K562 (cell line): ENCODE measurements at regions not wholly inside any gene's neighbourhood (a gene's known extent, or its start where the extent isn't known, plus 50 kb on each side); places are given as distances from the start of the nearest gene placed in this dataset.
A peak's percentile ranks its signal among the peaks of the same experiment; 100 is the strongest.

Source experiments
- ATAC-seq: fragments of 200-7000 bp; cut with Tn5 transposase; 3 replicates; pipeline ENCODE4 v1.9.1; 2020; ENCODE audit warnings: moderate library complexity
- BruUV-seq: library from RNA; stranded (reverse); fragments of 400-500 nt; replicated peaks from 2 replicates; lab custom pipeline; 2021; lab: Mats Ljungman, UMichigan
- CTCF ChIA-PET: fragments of 300-600 bp; formaldehyde crosslinking; extraction: SDS; loops from one replicate; lab custom pipeline; 2021; ENCODE audit warnings: low intra/inter-chr PET ratio; lab: Yijun Ruan, JAX
- POLR2A ChIA-PET: fragments of 300-600, 350-650 bp; sonication (Branson Sonifier 250); formaldehyde crosslinking; extraction: SDS; loops from one replicate; lab custom pipeline; 2021; ENCODE audit warnings: antibody characterized with exemption, inconsistent platforms; lab: Yijun Ruan, JAX
- DNase-seq, 4 experiments: peaks; one replicate each; pipeline versions ENCODE4 v3.0.0 to v3.0.0-alpha.2; 2011 to 2018; ENCODE audit warnings: low spot score in 3 of 4, mixed read lengths in 3 of 4; ENCODE audit errors: extremely low read depth in 1 of 4
- FAIRE-seq: peaks from 2 replicates; lab custom pipeline; 2011; peaks lifted over from hg19 to GRCh38; lab: Jason Lieb, UNC
- H2AFZ ChIP-seq: 2 replicates; pipeline ENCODE4 v1.6.0; 2011; ENCODE audit warnings: low read depth, low read length, control low read depth, inconsistent platforms
- H3K27ac ChIP-seq: fragments of 200-600 bp; 3 replicates; pipeline ENCODE4 v1.8.0; 2011; ENCODE audit warnings: low read depth, mild to moderate bottlenecking, control low read depth, inconsistent platforms, low read length, moderate library complexity, mixed read lengths; ENCODE audit errors: extremely low read depth
- H3K27me3 ChIP-seq, 2 experiments: fragments of 300-600 bp in 1 of 2; 2 replicates in 1 of 2; 3 replicates in 1 of 2; pipeline versions ENCODE4 v1.6.0 to v1.8.0; 2011; ENCODE audit warnings: inconsistent platforms in 2 of 2, low read length in 2 of 2, mild to moderate bottlenecking in 1 of 2, mixed read lengths in 1 of 2, moderate library complexity in 1 of 2; ENCODE audit not compliant: control insufficient read depth in 2 of 2, insufficient read depth in 2 of 2
- H3K36me3 ChIP-seq: fragments of 300-600 bp; 3 replicates; pipeline ENCODE4 v1.8.0; 2011; ENCODE audit warnings: mild to moderate bottlenecking, low read length, inconsistent platforms; ENCODE audit not compliant: control insufficient read depth, insufficient read depth
- H3K4me1 ChIP-seq, 2 experiments: fragments of 200-600 bp in 1 of 2; replicated peaks in 1 of 2; 2 replicates in 1 of 2; 3 replicates in 1 of 2; pipeline versions ENCODE4 v1.5.1 to v1.8.0; 2011; ENCODE audit warnings: inconsistent platforms in 2 of 2, low read length in 2 of 2, mild to moderate bottlenecking in 1 of 2, mixed read lengths in 1 of 2, moderate library complexity in 1 of 2; ENCODE audit not compliant: control insufficient read depth in 2 of 2, insufficient read depth in 2 of 2
- H3K4me2 ChIP-seq: 2 replicates; pipeline ENCODE4 v1.6.1; 2011; ENCODE audit warnings: low read length, control low read depth, inconsistent platforms, mixed read lengths; ENCODE audit not compliant: insufficient read depth
- H3K4me3 ChIP-seq: fragments of 200-600 bp; sonication (generic), shearing (Covaris generic); 2 replicates; pipeline ENCODE4 v1.5.1; 2016; ENCODE audit warnings: control low read depth, inconsistent platforms
- H3K79me2 ChIP-seq: fragments of 200-600 bp; 3 replicates; pipeline ENCODE4 v1.8.0; 2011; ENCODE audit warnings: low read length, inconsistent platforms; ENCODE audit not compliant: control insufficient read depth, insufficient read depth
- H3K9ac ChIP-seq, 2 experiments: 2 replicates each; pipeline versions ENCODE4 v1.6.0 to v1.6.1; 2011; ENCODE audit warnings: low read depth in 2 of 2, low read length in 2 of 2, control low read depth in 1 of 2, inconsistent platforms in 1 of 2, mild to moderate bottlenecking in 1 of 2, mixed read lengths in 1 of 2; ENCODE audit not compliant: insufficient read depth in 1 of 2
- H3K9me1 ChIP-seq: one replicate; pipeline ENCODE4 v1.6.0; 2011; ENCODE audit warnings: inconsistent platforms, mild to moderate bottlenecking, low read length, moderate library complexity; ENCODE audit not compliant: control insufficient read depth, insufficient read depth
- H3K9me3 ChIP-seq: replicated peaks from 2 replicates; pipeline ENCODE4 v1.5.1; 2011; ENCODE audit warnings: low read depth, low read length, inconsistent platforms; ENCODE audit not compliant: control insufficient read depth, insufficient read depth
- H4K20me1 ChIP-seq: replicated peaks from 2 replicates; pipeline ENCODE4 v1.6.1; 2011; ENCODE audit warnings: low read length, inconsistent platforms, mixed read lengths; ENCODE audit not compliant: control insufficient read depth, insufficient read depth
- ARID1B ChIP-seq: fragments of 450-650 bp; IDR thresholded peaks from 2 replicates; pipeline ENCODE4 v1.6.1; 2016; ENCODE audit warnings: antibody characterized with exemption, mild to moderate bottlenecking, inconsistent platforms
- CBFA2T2 ChIP-seq: fragments of 450-650 bp; conservative IDR thresholded peaks from 2 replicates; pipeline ENCODE4 v1.6.1; 2017; ENCODE audit warnings: mild to moderate bottlenecking
- CREM ChIP-seq: IDR thresholded peaks from 2 replicates; pipeline ENCODE4 v1.6.1; 2014; ENCODE audit warnings: antibody characterized with exemption, low read depth
- DPF2 ChIP-seq: fragments of 450-650 bp; IDR thresholded peaks from 2 replicates; pipeline ENCODE4 v1.6.1; 2016
- EP300 ChIP-seq: IDR thresholded peaks from 2 replicates; pipeline ENCODE4 v1.6.1; 2012; ENCODE audit warnings: low read length, improper control_type of control experiment
- EWSR1 ChIP-seq: fragments of 450-650 bp; IDR thresholded peaks from 2 replicates; pipeline ENCODE4 v1.6.1; 2018; ENCODE audit warnings: borderline replicate concordance, mild to moderate bottlenecking, low read depth, moderate library complexity; ENCODE audit not compliant: partially characterized antibody
- FOSL1 ChIP-seq: fragments of 200-800 bp; sonication (Bioruptor generic); conservative IDR thresholded peaks from 2 replicates; pipeline ENCODE4 v1.6.1; 2016; ENCODE audit warnings: missing genetic modification characterization, missing compliant biosample characterization
- HNRNPL ChIP-seq: fragments of 200-400 bp; formaldehyde crosslinking; IDR thresholded peaks from 2 replicates; pipeline ENCODE4 v1.6.1; 2017; ENCODE audit warnings: low read depth, mild to moderate bottlenecking, low read length
- MEIS2 ChIP-seq: fragments of 450-650 bp; IDR thresholded peaks from 2 replicates; pipeline ENCODE4 v1.6.1; 2014; ENCODE audit warnings: mild to moderate bottlenecking; ENCODE audit not compliant: partially characterized antibody
- RBM15 ChIP-seq: fragments of 200-400 bp; formaldehyde crosslinking; IDR thresholded peaks from 2 replicates; pipeline ENCODE4 v1.6.1; 2018; ENCODE audit warnings: mild to moderate bottlenecking, low read length, moderate library complexity; ENCODE audit not compliant: insufficient read depth
- SMARCA4 ChIP-seq: fragments of 450-650 bp; IDR thresholded peaks from 2 replicates; pipeline ENCODE4 v1.6.1; 2016
- SRSF7 ChIP-seq: fragments of 200-400 bp; formaldehyde crosslinking; optimal IDR thresholded peaks from 2 replicates; pipeline ENCODE3; 2017; ENCODE audit warnings: mild to moderate bottlenecking, low read depth, low read length
- ZNF134 ChIP-seq: fragments of 250-450 bp; sonication (Bioruptor Pico); conservative IDR thresholded peaks from 2 replicates; pipeline ENCODE4 v1.4.0; 2020
- ZNF79 ChIP-seq: fragments of 250-450 bp; sonication (Bioruptor Pico); IDR thresholded peaks from 2 replicates; pipeline ENCODE4 v1.4.0; 2020; ENCODE audit warnings: low read depth, mild to moderate bottlenecking, moderate library complexity
- WGBS: fragments of 100-300 bp; shearing (Covaris generic); methylation state at CpG from one replicate; pipeline ENCODE4 v1.1.6; 2016; ENCODE audit warnings: low coverage, mixed read lengths; ENCODE audit not compliant: insufficient coverage; ENCODE audit errors: missing lambda C conversion rate; 5-methylcytosine and 5-hydroxymethylcytosine counted together
- in situ Hi-C: fragments of 300-500 bp; cut with MboI; formaldehyde crosslinking; loops from 4 replicates; pipeline ENCODE4 v1.15.0; 2018; ENCODE audit warnings: inconsistent platforms, mixed read lengths
- intact Hi-C: fragments of 100-400 bp; cut with micrococcal nuclease; formaldehyde crosslinking; loops from 2 replicates; pipeline ENCODE4 v1.14.2; 2022
- TF ChIP-seq, protein P1 (sequence below): fragments of 450-650 bp; IDR thresholded peaks from 2 replicates; pipeline ENCODE4 v1.6.1; 2016; ENCODE audit warnings: mild to moderate bottlenecking, moderate library complexity

DNA sequence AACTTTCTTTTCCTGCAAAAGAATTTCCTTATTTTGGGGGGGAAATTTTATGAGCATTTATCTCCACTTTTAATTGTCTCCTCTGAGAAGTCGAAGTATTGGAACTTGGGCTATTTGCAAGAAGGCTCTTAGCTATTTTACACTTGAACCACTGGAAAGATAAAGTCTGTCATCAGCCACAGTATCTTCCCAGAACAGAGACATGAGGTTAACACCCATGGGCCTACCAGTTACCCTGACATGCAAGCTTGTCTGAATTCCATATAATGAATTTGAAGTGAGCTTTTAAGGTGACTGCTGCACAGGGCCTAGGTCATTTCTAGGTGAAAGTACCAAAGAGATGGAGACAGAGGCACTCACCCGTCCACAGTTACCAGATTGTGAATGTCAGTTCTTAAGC lies 193.1 kb downstream of the SIM1 start:
- intact Hi-C loops, result no loop called here
- BruUV-seq, result no TSS peak
- peak; percentile 12 to 70 (median 32) for DNase-seq
- H4K20me1 ChIP-seq, result no peaks in the 10 kb centered on the region
- H3K79me2 ChIP-seq, result no peaks in the 10 kb centered on the region
- no peak overlapping the region for H3K4me3 ChIP-seq
- no peak overlapping the region for H3K27ac ChIP-seq
- no peak overlapping the region for H3K9ac ChIP-seq
- no peaks in the 10 kb centered on the region for H3K27me3 ChIP-seq
- CTCF ChIA-PET, result no interaction called here
- peaks cover 0 to 7% of the 10 kb centered on the region in 2 experiments; a peak in 1 of 5 replicates for H3K4me1 ChIP-seq
- WGBS, result 10% methylated on average over 2 of the region's 2 CpGs
- H3K9me3 ChIP-seq, result 0 out of 2 replicates have a peak, but pooled peaks cover 2% of the 10 kb centered on the region
- no peaks in the 10 kb centered on the region for H3K9me1 ChIP-seq
- in situ Hi-C loops, result no loop called here
- peak overlapping the region; percentile 2 for H2AFZ ChIP-seq
- POLR2A ChIA-PET, result no interaction called here
- H3K36me3 ChIP-seq, result no peaks in the 10 kb centered on the region
- peak; percentile 81 for ATAC-seq
- peak; percentile 82 for FAIRE-seq
- H3K4me2 ChIP-seq, result no peak overlapping the region
- TF ChIP-seq EWSR1 (no peak), ARID1B (peak; percentile 78), CREM (no peak), HNRNPL (no peak), RBM15 (no peak), CBFA2T2 (no peak), ZNF134 (CRISPR knock-in tag) (no peak), FOSL1 (tag) (no peak), SMARCA4 (0 out of 2 replicates have a peak, but pooled peaks have one; percentile 17), SRSF7 (no peak), DPF2 (peak; percentile 75), EP300 (peak; percentile 27; the same call in 1 of the 2 replicates), MEIS2 (peak; percentile 85), ZNF79 (CRISPR knock-in tag) (no peak)
- TF ChIP-seq, protein P1, sequence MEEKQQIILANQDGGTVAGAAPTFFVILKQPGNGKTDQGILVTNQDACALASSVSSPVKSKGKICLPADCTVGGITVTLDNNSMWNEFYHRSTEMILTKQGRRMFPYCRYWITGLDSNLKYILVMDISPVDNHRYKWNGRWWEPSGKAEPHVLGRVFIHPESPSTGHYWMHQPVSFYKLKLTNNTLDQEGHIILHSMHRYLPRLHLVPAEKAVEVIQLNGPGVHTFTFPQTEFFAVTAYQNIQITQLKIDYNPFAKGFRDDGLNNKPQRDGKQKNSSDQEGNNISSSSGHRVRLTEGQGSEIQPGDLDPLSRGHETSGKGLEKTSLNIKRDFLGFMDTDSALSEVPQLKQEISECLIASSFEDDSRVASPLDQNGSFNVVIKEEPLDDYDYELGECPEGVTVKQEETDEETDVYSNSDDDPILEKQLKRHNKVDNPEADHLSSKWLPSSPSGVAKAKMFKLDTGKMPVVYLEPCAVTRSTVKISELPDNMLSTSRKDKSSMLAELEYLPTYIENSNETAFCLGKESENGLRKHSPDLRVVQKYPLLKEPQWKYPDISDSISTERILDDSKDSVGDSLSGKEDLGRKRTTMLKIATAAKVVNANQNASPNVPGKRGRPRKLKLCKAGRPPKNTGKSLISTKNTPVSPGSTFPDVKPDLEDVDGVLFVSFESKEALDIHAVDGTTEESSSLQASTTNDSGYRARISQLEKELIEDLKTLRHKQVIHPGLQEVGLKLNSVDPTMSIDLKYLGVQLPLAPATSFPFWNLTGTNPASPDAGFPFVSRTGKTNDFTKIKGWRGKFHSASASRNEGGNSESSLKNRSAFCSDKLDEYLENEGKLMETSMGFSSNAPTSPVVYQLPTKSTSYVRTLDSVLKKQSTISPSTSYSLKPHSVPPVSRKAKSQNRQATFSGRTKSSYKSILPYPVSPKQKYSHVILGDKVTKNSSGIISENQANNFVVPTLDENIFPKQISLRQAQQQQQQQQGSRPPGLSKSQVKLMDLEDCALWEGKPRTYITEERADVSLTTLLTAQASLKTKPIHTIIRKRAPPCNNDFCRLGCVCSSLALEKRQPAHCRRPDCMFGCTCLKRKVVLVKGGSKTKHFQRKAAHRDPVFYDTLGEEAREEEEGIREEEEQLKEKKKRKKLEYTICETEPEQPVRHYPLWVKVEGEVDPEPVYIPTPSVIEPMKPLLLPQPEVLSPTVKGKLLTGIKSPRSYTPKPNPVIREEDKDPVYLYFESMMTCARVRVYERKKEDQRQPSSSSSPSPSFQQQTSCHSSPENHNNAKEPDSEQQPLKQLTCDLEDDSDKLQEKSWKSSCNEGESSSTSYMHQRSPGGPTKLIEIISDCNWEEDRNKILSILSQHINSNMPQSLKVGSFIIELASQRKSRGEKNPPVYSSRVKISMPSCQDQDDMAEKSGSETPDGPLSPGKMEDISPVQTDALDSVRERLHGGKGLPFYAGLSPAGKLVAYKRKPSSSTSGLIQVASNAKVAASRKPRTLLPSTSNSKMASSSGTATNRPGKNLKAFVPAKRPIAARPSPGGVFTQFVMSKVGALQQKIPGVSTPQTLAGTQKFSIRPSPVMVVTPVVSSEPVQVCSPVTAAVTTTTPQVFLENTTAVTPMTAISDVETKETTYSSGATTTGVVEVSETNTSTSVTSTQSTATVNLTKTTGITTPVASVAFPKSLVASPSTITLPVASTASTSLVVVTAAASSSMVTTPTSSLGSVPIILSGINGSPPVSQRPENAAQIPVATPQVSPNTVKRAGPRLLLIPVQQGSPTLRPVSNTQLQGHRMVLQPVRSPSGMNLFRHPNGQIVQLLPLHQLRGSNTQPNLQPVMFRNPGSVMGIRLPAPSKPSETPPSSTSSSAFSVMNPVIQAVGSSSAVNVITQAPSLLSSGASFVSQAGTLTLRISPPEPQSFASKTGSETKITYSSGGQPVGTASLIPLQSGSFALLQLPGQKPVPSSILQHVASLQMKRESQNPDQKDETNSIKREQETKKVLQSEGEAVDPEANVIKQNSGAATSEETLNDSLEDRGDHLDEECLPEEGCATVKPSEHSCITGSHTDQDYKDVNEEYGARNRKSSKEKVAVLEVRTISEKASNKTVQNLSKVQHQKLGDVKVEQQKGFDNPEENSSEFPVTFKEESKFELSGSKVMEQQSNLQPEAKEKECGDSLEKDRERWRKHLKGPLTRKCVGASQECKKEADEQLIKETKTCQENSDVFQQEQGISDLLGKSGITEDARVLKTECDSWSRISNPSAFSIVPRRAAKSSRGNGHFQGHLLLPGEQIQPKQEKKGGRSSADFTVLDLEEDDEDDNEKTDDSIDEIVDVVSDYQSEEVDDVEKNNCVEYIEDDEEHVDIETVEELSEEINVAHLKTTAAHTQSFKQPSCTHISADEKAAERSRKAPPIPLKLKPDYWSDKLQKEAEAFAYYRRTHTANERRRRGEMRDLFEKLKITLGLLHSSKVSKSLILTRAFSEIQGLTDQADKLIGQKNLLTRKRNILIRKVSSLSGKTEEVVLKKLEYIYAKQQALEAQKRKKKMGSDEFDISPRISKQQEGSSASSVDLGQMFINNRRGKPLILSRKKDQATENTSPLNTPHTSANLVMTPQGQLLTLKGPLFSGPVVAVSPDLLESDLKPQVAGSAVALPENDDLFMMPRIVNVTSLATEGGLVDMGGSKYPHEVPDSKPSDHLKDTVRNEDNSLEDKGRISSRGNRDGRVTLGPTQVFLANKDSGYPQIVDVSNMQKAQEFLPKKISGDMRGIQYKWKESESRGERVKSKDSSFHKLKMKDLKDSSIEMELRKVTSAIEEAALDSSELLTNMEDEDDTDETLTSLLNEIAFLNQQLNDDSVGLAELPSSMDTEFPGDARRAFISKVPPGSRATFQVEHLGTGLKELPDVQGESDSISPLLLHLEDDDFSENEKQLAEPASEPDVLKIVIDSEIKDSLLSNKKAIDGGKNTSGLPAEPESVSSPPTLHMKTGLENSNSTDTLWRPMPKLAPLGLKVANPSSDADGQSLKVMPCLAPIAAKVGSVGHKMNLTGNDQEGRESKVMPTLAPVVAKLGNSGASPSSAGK, result peak; percentile 82
